Activated naive CD4-positive, alpha-beta T cell treated with anti-CD3 and anti-CD28 coated beads, Interleukin-2, amount 50 U/mL, for 24 hours (primary cell): ENCODE measurements at regions not wholly inside any gene's neighbourhood (a gene's known extent, or its start where the extent isn't known, plus 50 kb on each side); places are given as distances from the start of the nearest gene placed in this dataset.

Source experiments
- H3K27ac Mint-ChIP-seq: one replicate; pipeline ENCODE4 v1.8.0; 2021; ENCODE audit warnings: mild to moderate bottlenecking, mixed read lengths
- H3K27me3 Mint-ChIP-seq: one replicate; pipeline ENCODE4 v1.8.0; 2021; ENCODE audit warnings: mixed read lengths
- H3K36me3 Mint-ChIP-seq: one replicate; pipeline ENCODE4 v1.8.0; 2021; ENCODE audit warnings: mixed read lengths
- H3K4me1 Mint-ChIP-seq: one replicate; pipeline ENCODE4 v1.8.0; 2021; ENCODE audit warnings: mixed read lengths
- H3K4me3 Mint-ChIP-seq: one replicate; pipeline ENCODE4 v1.8.0; 2021; ENCODE audit warnings: mild to moderate bottlenecking, mixed read lengths
- H3K9me3 Mint-ChIP-seq: one replicate; pipeline ENCODE4 v1.8.0; 2021; ENCODE audit warnings: mixed read lengths

DNA sequence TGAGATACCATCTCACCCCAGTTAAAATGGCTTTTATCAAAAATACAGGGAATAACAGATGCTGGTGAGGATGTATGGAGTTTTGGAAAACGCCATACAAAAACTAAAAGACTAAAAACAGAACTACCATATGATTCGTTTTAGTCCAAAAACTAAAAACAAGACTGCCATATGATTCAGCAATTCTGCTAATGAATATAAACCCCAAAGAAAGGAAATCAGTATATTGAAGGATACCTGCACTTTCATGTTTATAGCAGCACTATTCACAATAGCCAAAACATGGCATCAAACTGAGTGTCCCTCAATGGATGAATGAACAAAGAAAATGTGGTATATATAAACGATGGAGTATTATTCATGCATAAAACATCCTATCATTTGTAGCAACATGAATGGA is 224.4 kb upstream of the MC4R start:
- no peak overlapping the region for H3K27ac Mint-ChIP-seq
- H3K4me1 Mint-ChIP-seq: no peaks in the 10 kb centered on the region
- no peak overlapping the region for H3K4me3 Mint-ChIP-seq
- no peaks in the 10 kb centered on the region for H3K27me3 Mint-ChIP-seq
- no peaks in the 10 kb centered on the region for H3K9me3 Mint-ChIP-seq
- H3K36me3 Mint-ChIP-seq: no peaks in the 10 kb centered on the region

DNA sequence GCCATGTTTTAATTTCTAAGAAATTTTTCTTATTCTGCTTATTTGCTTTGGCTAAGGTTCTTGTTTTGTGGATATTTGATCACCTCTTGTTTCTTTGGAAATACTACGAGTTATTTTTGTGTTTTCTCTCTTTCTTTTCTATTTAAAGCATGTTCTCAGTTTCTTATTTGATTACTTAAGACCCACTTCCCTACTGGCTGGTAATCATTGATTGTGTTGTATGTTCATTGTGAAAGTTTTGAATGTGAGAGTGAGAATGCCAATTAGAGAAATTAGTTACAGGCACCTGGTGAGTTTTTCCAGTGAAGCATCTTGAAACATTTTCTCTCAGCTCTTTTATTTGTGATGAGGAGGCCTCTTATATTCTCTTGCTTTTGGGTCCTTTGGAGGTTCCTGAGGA is 226.7 kb upstream of the MC4R start:
- no peaks in the 10 kb centered on the region for H3K27me3 Mint-ChIP-seq
- H3K9me3 Mint-ChIP-seq: no peaks in the 10 kb centered on the region
- H3K27ac Mint-ChIP-seq: no peak overlapping the region
- H3K36me3 Mint-ChIP-seq: no peaks in the 10 kb centered on the region
- no peak overlapping the region for H3K4me3 Mint-ChIP-seq
- no peaks in the 10 kb centered on the region for H3K4me1 Mint-ChIP-seq

DNA sequence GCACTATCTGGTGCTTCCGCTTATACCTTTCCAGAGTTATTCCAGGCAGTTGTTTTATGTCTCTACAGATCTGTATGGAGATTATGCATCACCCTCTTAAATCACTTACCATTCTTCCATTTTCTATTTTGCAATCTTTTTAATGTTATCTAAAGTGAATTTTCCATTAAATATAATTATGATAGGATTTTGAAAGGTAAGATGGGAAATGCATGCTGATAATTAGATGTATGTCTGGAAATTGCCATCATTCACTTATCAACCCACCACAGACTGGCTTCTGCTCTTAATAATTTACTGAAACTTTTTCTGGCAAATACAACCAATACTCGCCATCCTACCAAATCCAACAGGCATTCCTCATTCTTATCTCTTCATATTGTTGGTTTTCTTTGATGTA is 227.4 kb upstream of the MC4R start:
- Mint-ChIP-seq H3K9me3 (no peaks in the 10 kb centered on the region), H3K27ac (no peak overlapping the region), H3K4me3 (no peak overlapping the region), H3K4me1 (no peaks in the 10 kb centered on the region), H3K27me3 (no peaks in the 10 kb centered on the region), H3K36me3 (no peaks in the 10 kb centered on the region)

DNA sequence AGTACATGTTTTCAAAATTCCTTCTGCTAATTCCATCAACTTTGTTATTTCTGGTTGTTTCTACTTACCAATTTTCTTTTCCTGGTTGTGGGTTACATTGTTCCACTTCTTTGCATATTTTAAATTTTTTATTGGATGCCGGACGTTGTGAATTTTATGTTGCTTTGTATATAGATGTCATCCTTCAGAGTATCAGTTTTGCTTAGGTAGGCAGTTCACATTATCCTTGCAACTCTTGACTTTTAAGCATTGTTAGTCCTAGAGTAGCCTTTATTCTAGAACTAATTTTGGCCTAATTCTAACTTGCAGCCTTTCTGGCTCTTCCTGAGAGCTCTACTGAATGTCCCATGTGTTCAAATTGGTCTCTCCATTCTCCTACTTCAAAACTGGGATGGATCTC is 228.7 kb upstream of the MC4R start:
- no peaks in the 10 kb centered on the region for H3K9me3 Mint-ChIP-seq
- H3K4me3 Mint-ChIP-seq: no peak overlapping the region
- no peaks in the 10 kb centered on the region for H3K27me3 Mint-ChIP-seq
- no peaks in the 10 kb centered on the region for H3K4me1 Mint-ChIP-seq
- H3K27ac Mint-ChIP-seq: no peak overlapping the region
- no peaks in the 10 kb centered on the region for H3K36me3 Mint-ChIP-seq

DNA sequence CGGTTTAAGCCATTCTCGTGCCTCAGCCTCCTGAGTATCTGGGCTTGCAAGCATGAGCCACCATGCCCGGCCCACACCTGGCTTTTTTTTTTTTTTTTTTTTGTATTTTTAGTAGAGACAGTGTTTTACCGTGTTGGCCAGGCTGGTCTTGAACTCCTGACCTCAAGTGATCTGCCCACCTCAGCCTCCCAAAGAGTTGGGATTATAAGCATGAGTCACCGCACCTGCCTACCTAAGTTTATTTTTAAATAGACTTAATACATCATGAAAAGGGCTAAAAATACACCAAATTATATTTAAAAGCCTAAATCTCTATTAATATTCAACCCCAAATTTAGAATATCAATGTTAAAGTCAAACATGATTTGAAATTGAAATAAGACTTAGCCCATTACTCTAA is 250.8 kb upstream of the MC4R start:
- Mint-ChIP-seq H3K4me3 (no peak overlapping the region), H3K36me3 (no peaks in the 10 kb centered on the region), H3K27ac (no peak overlapping the region), H3K9me3 (peaks cover 5% of the 10 kb centered on the region), H3K4me1 (no peaks in the 10 kb centered on the region), H3K27me3 (no peaks in the 10 kb centered on the region)

DNA sequence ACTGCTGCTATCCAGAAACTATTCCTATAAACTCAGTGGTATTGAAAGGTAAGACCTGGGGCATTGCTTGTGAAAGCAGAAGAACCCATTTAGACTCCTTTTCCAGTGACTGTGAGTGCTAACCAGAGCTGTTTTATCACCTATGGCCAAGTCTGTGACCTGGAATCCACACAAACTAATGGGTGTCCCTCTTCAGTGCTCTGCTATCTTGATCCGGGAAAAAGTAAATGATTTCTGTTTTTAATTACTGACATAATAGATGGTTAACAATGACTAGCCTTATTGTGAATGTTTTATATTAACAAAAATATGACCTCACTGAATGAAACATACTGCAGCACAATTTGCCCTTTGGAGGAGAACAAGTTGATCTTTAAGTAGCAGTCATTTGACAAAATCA is 251.6 kb upstream of the MC4R start:
- no peaks in the 10 kb centered on the region for H3K36me3 Mint-ChIP-seq
- H3K4me1 Mint-ChIP-seq: no peaks in the 10 kb centered on the region
- peaks cover 5% of the 10 kb centered on the region for H3K9me3 Mint-ChIP-seq
- H3K27me3 Mint-ChIP-seq: no peaks in the 10 kb centered on the region
- no peak overlapping the region for H3K27ac Mint-ChIP-seq
- no peak overlapping the region for H3K4me3 Mint-ChIP-seq

DNA sequence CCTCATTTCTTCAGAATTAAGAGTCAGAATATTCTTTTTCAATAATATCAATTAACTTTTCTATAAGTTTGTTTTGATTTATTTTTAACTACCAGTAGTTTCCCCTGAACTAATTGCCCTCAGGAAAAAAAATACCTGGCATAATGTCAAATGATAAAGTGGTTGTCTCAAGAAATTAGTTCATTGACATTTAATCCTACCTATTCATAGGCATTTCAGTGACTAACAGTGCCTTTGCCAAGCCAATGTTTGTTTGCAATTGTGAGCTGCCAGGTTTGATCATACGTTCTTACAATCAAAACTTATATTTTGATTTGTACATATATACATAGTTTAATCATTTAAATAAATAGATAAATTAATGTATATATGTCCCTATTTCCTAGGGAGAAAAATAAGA is 267.3 kb upstream of the MC4R start:
- Mint-ChIP-seq H3K36me3 (no peaks in the 10 kb centered on the region), H3K9me3 (peaks cover 11% of the 10 kb centered on the region), H3K4me3 (no peak overlapping the region), H3K27ac (no peak overlapping the region), H3K4me1 (no peaks in the 10 kb centered on the region), H3K27me3 (no peaks in the 10 kb centered on the region)

DNA sequence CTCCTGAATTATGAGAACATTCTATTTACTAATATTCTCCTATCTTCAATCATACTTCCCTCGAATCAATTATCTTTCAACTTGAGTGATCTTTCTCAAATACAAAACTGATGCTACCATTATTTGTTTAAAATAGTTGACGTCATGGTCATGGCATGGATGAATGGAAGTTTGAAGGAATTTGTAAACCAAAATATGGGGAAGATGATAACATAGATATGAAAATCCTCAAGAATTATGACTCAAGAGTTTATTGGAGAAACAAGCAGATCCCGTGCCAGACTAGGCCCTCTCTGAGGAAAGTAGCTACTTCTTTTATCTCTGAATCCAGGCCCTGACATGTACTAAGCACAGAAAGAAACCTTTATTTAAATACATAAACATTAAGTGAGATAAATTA is 270.4 kb upstream of the MC4R start:
- Mint-ChIP-seq H3K27ac (no peak overlapping the region), H3K4me1 (no peaks in the 10 kb centered on the region), H3K36me3 (no peaks in the 10 kb centered on the region), H3K27me3 (no peaks in the 10 kb centered on the region), H3K4me3 (no peak overlapping the region), H3K9me3 (peaks cover 4% of the 10 kb centered on the region)

DNA sequence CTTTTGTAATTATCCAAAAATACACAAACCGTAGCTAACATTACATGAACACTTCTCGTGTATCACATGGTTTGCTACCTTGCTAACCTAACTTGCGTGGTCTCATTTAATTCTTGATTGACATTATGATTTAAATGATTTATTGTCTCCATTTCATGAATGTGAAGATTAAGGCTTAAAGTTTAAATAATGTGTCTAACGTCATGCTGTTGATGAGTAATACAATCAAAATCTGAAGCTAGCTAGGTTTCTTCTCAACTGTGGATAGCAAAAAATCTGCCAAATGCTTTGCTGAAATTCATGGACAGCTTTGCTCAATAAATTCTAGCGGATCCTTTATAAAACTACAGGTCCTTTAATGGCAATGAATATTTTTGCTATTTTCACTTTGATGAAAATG is 274.1 kb upstream of the MC4R start:
- no peak overlapping the region for H3K4me3 Mint-ChIP-seq
- H3K27me3 Mint-ChIP-seq: no peaks in the 10 kb centered on the region
- no peaks in the 10 kb centered on the region for H3K36me3 Mint-ChIP-seq
- H3K9me3 Mint-ChIP-seq: no peaks in the 10 kb centered on the region
- no peaks in the 10 kb centered on the region for H3K4me1 Mint-ChIP-seq
- H3K27ac Mint-ChIP-seq: no peak overlapping the region

DNA sequence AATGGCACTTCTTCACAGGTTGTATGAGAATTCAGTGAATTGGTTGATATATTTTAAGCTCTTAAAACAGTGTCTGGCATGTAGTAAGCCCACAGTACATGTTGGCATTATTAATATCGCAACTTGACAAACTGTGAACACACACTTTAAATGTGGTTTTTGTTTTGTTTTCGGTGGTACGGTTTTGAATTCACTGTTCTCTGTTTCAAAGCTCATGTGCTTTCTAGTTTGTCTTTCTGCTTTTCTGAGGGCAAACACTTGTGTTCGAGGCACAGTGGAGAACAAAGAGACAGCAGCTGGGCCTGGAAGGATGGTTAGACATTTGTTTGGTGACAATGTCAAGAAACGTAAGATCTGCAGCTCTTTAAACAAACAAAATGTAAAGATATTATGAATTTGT is 276.5 kb upstream of the MC4R start:
- no peaks in the 10 kb centered on the region for H3K9me3 Mint-ChIP-seq
- H3K36me3 Mint-ChIP-seq: no peaks in the 10 kb centered on the region
- H3K4me3 Mint-ChIP-seq: no peak overlapping the region
- no peaks in the 10 kb centered on the region for H3K27me3 Mint-ChIP-seq
- H3K27ac Mint-ChIP-seq: no peak overlapping the region
- no peaks in the 10 kb centered on the region for H3K4me1 Mint-ChIP-seq

DNA sequence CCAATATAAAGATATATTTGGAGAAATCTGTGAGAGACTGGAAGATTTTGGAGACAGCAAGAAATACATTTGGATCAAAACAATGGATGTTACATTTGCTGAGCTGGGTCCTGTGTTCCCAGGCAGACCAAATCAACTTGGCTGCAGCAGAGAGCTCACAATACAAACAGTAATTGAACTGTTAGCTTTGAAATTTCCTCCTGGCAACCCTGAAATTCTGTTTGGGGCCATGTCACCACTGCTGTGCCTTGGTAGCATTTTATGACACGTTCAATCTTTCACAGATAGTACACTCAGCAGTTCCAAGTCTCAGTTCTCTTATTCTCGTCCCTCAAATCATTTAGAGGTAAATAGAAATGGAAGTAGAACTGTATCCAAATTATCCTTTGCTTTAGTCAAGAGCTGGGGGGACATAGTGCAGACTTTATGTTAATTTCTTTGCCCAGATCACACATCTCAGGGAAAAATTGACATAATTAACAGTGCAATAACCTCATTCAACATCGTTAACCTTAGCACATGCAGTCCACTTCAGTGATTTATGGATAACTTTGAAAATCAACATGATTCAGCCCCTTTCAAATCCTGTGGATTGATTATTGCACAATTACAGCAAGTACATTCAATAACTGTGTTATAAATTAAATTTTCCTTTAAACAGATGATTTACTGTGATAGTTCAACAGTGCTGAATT is 277.4 kb upstream of the MC4R start:
- no peaks in the 10 kb centered on the region for H3K27me3 Mint-ChIP-seq
- H3K4me1 Mint-ChIP-seq: no peaks in the 10 kb centered on the region
- no peak overlapping the region for H3K27ac Mint-ChIP-seq
- no peak overlapping the region for H3K4me3 Mint-ChIP-seq
- no peaks in the 10 kb centered on the region for H3K36me3 Mint-ChIP-seq
- H3K9me3 Mint-ChIP-seq: no peaks in the 10 kb centered on the region

DNA sequence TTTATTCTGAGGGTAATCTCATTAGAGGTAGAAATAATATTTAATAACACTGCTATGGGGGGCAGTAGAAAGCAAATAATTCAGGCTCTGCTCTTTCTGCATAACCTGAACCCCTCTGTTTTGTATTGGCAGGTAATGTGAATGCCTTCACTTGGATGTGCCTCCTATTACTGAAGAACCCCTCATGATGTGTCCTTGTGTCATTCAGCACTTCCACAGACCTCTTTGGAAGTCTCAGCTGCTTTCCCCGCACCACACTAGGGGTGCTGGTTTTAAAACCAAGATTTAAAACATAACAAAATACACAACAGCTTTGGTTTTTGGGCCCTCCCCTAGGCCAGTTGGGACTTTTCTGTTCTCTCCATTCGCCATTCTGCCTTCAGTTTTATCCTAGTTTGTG is 281.7 kb upstream of the MC4R start:
- no peak overlapping the region for H3K27ac Mint-ChIP-seq
- no peaks in the 10 kb centered on the region for H3K36me3 Mint-ChIP-seq
- no peaks in the 10 kb centered on the region for H3K27me3 Mint-ChIP-seq
- no peak overlapping the region for H3K4me3 Mint-ChIP-seq
- peaks cover 3% of the 10 kb centered on the region for H3K9me3 Mint-ChIP-seq
- no peaks in the 10 kb centered on the region for H3K4me1 Mint-ChIP-seq

DNA sequence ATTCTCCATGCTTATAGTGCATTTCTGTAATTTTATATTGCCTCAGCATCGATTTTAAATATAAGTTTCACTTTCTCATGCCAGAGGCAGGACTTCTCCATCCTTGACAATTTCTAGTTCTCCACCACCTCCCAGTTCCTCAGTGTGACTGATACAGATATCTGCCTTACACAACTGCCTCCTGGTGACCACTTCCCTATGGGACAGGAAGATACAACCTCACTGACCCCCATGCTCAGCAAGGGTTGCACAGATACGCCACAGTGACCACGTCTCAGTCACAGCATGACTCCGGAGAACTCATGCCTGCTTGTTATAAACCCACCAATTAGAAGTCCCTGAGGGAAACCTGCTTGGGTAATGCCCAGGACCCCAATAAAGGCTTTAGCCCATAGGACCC is 284.0 kb upstream of the MC4R start:
- Mint-ChIP-seq H3K27me3 (no peaks in the 10 kb centered on the region), H3K36me3 (no peaks in the 10 kb centered on the region), H3K4me1 (no peaks in the 10 kb centered on the region), H3K27ac (no peak overlapping the region), H3K4me3 (no peak overlapping the region), H3K9me3 (peaks cover 3% of the 10 kb centered on the region)

DNA sequence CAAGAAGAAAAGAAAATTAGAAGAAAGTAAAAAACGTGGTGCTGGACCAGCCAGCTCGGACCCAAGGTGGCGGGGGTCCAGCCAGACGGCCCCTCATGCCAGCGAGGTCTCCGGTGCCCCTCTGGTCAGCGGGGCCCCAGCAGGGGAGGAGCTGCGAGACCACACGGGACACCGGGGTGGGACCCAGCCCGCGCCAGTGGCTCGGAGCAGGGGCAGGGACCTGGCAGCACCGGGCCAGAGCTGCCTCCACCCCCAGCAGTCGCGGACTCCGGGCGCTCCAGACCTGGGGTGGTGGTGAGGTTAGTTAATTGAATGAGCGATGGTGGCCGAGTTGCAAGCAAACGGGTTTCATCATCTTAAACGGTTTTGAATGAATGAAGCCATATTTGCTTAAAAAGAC is 289.9 kb upstream of the MC4R start:
- no peak overlapping the region for H3K27ac Mint-ChIP-seq

DNA sequence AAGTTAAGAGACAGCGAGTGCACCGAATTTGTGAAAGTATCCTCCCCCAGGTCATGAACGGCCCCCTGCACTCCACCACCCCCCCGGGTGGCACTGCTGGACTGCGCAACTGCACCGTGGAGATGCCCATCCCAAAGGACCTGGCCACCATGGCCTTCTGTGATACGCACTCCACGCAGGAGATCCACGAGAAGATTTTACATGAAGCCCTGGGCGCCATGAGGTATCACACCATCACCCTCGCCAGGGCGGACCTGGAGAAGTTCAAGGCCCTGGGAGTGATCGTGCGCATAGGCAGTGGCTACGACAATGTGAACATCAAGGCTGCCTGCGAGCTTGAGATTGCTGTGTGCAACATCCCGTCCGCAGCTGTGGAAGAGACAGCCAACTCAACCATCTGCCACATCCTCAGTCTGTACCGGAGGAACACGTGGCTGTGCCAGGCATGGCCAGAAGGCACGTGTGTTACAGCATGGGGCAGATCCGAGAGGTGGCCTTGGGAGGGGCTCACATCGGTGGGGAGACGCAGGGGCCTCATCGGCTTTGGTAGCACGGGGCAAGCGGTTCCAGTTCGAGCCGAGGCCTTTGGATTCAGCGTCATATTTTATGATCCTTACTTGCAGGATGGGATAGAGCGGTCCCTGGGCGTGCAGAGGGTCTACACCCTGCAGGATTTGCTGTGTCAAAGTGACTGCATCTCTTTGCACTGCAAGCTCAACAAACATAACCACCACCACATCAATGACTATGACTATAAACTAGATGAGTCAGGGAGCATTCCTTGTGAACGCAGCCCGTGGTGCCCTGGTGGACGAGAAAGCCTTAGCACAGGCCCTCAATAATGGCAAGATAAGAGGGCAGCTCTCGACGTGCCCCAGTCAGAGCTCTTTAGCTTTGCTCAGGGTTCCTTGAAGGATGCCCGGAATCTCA is 290.8 kb upstream of the MC4R start:
- no peak overlapping the region for H3K27ac Mint-ChIP-seq
- H3K9me3 Mint-ChIP-seq: no peaks in the 10 kb centered on the region
- no peaks in the 10 kb centered on the region for H3K36me3 Mint-ChIP-seq
- no peak overlapping the region for H3K4me3 Mint-ChIP-seq
- no peaks in the 10 kb centered on the region for H3K27me3 Mint-ChIP-seq
- no peaks in the 10 kb centered on the region for H3K4me1 Mint-ChIP-seq

More for the DNA sequence above, 289.9 kb upstream of the MC4R start:
- no peaks in the 10 kb centered on the region for H3K9me3 Mint-ChIP-seq
- no peaks in the 10 kb centered on the region for H3K36me3 Mint-ChIP-seq
- no peaks in the 10 kb centered on the region for H3K4me1 Mint-ChIP-seq
- H3K4me3 Mint-ChIP-seq: no peak overlapping the region
- H3K27me3 Mint-ChIP-seq: no peaks in the 10 kb centered on the region

DNA sequence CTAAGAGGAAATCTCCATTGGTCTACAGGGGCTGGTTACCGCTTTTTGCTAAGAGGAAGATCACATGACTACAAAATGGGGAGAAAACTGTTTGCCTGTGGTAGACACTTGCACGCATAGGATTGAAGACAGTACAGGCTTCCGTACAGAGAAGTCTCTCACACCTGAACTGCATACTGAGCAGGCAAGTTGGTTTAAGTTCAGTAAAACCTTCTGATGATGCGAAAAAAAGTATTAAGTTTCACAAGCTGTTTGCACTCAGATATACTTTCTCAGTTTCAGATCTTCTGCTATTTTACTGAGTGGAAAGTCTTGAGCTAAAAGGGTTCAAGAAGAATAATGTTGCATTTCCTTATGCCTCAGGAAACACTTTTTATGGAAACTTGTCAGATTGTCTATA is 292.2 kb upstream of the MC4R start:
- Mint-ChIP-seq H3K4me3 (no peak overlapping the region), H3K27me3 (no peaks in the 10 kb centered on the region), H3K36me3 (no peaks in the 10 kb centered on the region), H3K27ac (no peak overlapping the region), H3K9me3 (no peaks in the 10 kb centered on the region), H3K4me1 (no peaks in the 10 kb centered on the region)
